ENCODE measurements at regions not wholly inside any gene's neighbourhood (a gene's known extent, or its start where the extent isn't known, plus 50 kb on each side); places are given as distances from the start of the nearest gene placed in this dataset.

DNA sequence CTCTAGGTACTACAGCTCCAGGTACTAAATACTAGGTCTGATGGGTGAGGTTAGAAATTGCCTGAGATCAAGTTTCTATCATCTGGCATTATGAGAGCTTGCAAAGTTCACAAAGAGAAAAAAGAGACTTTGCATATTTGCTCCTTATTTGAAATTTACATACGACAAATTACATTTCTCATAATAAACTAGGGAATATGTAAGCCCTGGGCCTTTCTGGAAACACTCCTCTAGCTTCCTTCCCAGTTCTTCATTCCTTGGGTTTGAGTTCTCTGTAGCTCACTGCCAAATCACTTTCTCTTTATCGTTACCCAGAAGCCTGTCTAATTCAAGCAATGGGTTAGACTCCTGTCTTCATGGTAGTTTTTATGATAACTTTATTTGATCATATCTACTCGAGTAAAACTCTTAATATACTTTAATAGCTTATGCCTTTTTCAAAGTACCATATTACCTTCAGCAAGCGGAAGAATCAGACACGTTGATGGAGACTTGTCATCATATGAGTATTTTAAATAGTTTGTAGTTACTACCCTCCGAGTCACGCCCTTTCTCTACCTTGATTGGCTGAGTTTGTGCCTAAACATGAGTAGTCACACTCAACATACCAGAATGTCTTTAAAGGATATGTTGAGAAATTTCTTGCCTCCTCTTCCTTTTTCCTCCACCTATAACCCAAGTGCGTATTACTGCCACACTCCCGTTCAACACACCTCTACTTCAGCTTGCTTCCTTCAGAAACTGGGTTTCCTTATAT lies 150.5 kb downstream of the DKK1 start:
- Histone ChIP-seq H3K27ac (ENCODE audit: low read depth in 1 of 2, low read length in 2 of 2) (no peak overlapping the region), H3K4me1 (ENCODE audit: control insufficient read depth in 4 of 4, insufficient read depth in 4 of 4, low read length in 3 of 4) (no peaks in the 10 kb centered on the region), H3K9me3 (ENCODE audit: control insufficient read depth in 4 of 4, low read length in 3 of 4) (no peaks in the 10 kb centered on the region), H3K27me3 (ENCODE audit: control insufficient read depth in 4 of 4, insufficient read depth in 4 of 4, low read length in 3 of 4) (no peaks in the 10 kb centered on the region), H3K36me3 (ENCODE audit: control insufficient read depth in 4 of 4, insufficient read depth in 3 of 4, low read depth in 1 of 4, low read length in 3 of 4) (no peaks in the 10 kb centered on the region), H3K9ac (ENCODE audit: low read depth in 1 of 2, low read length in 2 of 2) (no peak overlapping the region), H3K4me3 (ENCODE audit: low read depth in 1 of 3, low read length in 3 of 3) (no peak overlapping the region)
- 81% methylated on average over 9 of the region's 9 CpGs for WGBS
- TF ChIP-seq, protein P1, sequence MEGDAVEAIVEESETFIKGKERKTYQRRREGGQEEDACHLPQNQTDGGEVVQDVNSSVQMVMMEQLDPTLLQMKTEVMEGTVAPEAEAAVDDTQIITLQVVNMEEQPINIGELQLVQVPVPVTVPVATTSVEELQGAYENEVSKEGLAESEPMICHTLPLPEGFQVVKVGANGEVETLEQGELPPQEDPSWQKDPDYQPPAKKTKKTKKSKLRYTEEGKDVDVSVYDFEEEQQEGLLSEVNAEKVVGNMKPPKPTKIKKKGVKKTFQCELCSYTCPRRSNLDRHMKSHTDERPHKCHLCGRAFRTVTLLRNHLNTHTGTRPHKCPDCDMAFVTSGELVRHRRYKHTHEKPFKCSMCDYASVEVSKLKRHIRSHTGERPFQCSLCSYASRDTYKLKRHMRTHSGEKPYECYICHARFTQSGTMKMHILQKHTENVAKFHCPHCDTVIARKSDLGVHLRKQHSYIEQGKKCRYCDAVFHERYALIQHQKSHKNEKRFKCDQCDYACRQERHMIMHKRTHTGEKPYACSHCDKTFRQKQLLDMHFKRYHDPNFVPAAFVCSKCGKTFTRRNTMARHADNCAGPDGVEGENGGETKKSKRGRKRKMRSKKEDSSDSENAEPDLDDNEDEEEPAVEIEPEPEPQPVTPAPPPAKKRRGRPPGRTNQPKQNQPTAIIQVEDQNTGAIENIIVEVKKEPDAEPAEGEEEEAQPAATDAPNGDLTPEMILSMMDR (IDR thresholded peaks at IDR 0.05; ENCODE audit: low read depth, low read length, missing input control) = no peak
- TF ChIP-seq JUND (IDR thresholded peaks at IDR 0.05) (no peak), GABPA (IDR thresholded peaks at IDR 0.05 in 1 of 2, conservative IDR thresholded peaks at IDR 0.05 in 1 of 2) (no peak), REST (IDR thresholded peaks at IDR 0.05) (no peak), NR2F2 (IDR thresholded peaks at IDR 0.05) (no peak), FOXA1 (IDR thresholded peaks at IDR 0.05) (no peak), HNF4G (IDR thresholded peaks at IDR 0.05) (no peak), HNF4A (conservative IDR thresholded peaks at IDR 0.05) (no peak)
- DNase-seq (ENCODE audit: low spot score) = no peak

- no peaks in the 10 kb centered on the region for H3K27me3 ChIP-seq (ENCODE audit: control insufficient read depth in 4 of 4, insufficient read depth in 4 of 4, low read length in 3 of 4)
- no peaks in the 10 kb centered on the region for H3K9me3 ChIP-seq (ENCODE audit: control insufficient read depth in 4 of 4, low read length in 3 of 4)
- H3K9ac ChIP-seq (ENCODE audit: low read depth in 1 of 2, low read length in 2 of 2) = no peak overlapping the region
- 60% methylated on average over 3 of the region's 3 CpGs for WGBS
- H3K4me3 ChIP-seq (ENCODE audit: low read depth in 1 of 3, low read length in 3 of 3) = no peak overlapping the region
- H3K4me1 ChIP-seq (ENCODE audit: control insufficient read depth in 4 of 4, insufficient read depth in 4 of 4, low read length in 3 of 4) = no peaks in the 10 kb centered on the region
- no peak overlapping the region for H3K27ac ChIP-seq (ENCODE audit: low read depth in 1 of 2, low read length in 2 of 2)
- TF ChIP-seq YY1 (IDR thresholded peaks at IDR 0.05) (no peak), ATF3 (IDR thresholded peaks at IDR 0.05) (no peak), SP1 (IDR thresholded peaks at IDR 0.05) (no peak), EGR1 (IDR thresholded peaks at IDR 0.05; ENCODE audit: low read depth in 2 of 2) (no peak), REST (IDR thresholded peaks at IDR 0.05) (no peak), MAX (IDR thresholded peaks at IDR 0.05) (no peak), RXRA (IDR thresholded peaks at IDR 0.05) (no peak), HNF4A (conservative IDR thresholded peaks at IDR 0.05) (no peak), RAD21 (IDR thresholded peaks at IDR 0.05) (no peak), ZBTB33 (IDR thresholded peaks at IDR 0.05) (no peak), GABPA (IDR thresholded peaks at IDR 0.05 in 1 of 2, conservative IDR thresholded peaks at IDR 0.05 in 1 of 2) (no peak), JUND (IDR thresholded peaks at IDR 0.05) (no peak), FOXA2 (IDR thresholded peaks at IDR 0.05) (no peak)
- no peak for DNase-seq (ENCODE audit: low spot score)
- no peaks in the 10 kb centered on the region for H3K36me3 ChIP-seq (ENCODE audit: control insufficient read depth in 4 of 4, insufficient read depth in 3 of 4, low read depth in 1 of 4, low read length in 3 of 4)
Observed at GRCh38 chr10:52465202-52465601, 151.1 kb downstream of the DKK1 start.
